ENCODE measurements at regions not wholly inside any gene's neighbourhood (a gene's known extent, or its start where the extent isn't known, plus 50 kb on each side); places are given as distances from the start of the nearest gene placed in this dataset.

GRCh38 chr1:3978196-3978989 is 78.3 kb upstream of the C1orf174 start:
- H3K9me3 ChIP-seq = no peaks in the 10 kb centered on the region
- intact Hi-C loops (cut with DNase I; ENCODE audit: low total_unique reads) = no loop called here
- no peaks in the 10 kb centered on the region for H3K36me3 ChIP-seq
- no peak for TF ChIP-seq CTCF (IDR thresholded peaks at IDR 0.05)
- TF ChIP-seq POLR2A (IDR thresholded peaks at IDR 0.05) = no peak
- H3K27ac ChIP-seq = no peak overlapping the region
- no peak overlapping the region for H3K4me3 ChIP-seq
- no peaks in the 10 kb centered on the region for H3K27me3 ChIP-seq
- DNase-seq = no peak
- H3K4me1 ChIP-seq = no peaks in the 10 kb centered on the region

- H3K4me1 ChIP-seq = no peaks in the 10 kb centered on the region
Measured at GRCh38 chr1:3978990-3979325, 78.9 kb upstream of the C1orf174 start.

GRCh38 chr1:3981261-3981660 is 81.2 kb upstream of the C1orf174 start:
- H3K27me3 ChIP-seq = no peaks in the 10 kb centered on the region

More at GRCh38 chr1:3978990-3979325, 78.9 kb upstream of the C1orf174 start:
- H3K9me3 ChIP-seq = no peaks in the 10 kb centered on the region
- intact Hi-C loops (cut with DNase I; ENCODE audit: low total_unique reads) = no loop called here
- TF ChIP-seq POLR2A (IDR thresholded peaks at IDR 0.05) (no peak), CTCF (IDR thresholded peaks at IDR 0.05) (no peak)
- H3K36me3 ChIP-seq = no peaks in the 10 kb centered on the region
- H3K27me3 ChIP-seq = no peaks in the 10 kb centered on the region
- no peak overlapping the region for H3K4me3 ChIP-seq
- no peak overlapping the region for H3K27ac ChIP-seq
- DNase-seq = no peak

GRCh38 chr1:3981746-3982505 is 81.9 kb upstream of the C1orf174 start:
- Histone ChIP-seq H3K9me3 (no peaks in the 10 kb centered on the region), H3K4me1 (no peaks in the 10 kb centered on the region), H3K27me3 (no peaks in the 10 kb centered on the region), H3K4me3 (no peak overlapping the region), H3K27ac (no peak overlapping the region), H3K36me3 (no peaks in the 10 kb centered on the region)
- no peak for DNase-seq
- TF ChIP-seq CTCF (IDR thresholded peaks at IDR 0.05) = no peak
- no peak for TF ChIP-seq POLR2A (IDR thresholded peaks at IDR 0.05)
- intact Hi-C loops (cut with DNase I; ENCODE audit: low total_unique reads) = no loop called here

More at GRCh38 chr1:3981261-3981660, 81.2 kb upstream of the C1orf174 start:
- no peaks in the 10 kb centered on the region for H3K36me3 ChIP-seq
- no peaks in the 10 kb centered on the region for H3K4me1 ChIP-seq
- no peak overlapping the region for H3K27ac ChIP-seq
- no peak overlapping the region for H3K4me3 ChIP-seq
- TF ChIP-seq POLR2A (IDR thresholded peaks at IDR 0.05) (no peak), CTCF (IDR thresholded peaks at IDR 0.05) (no peak)
- H3K9me3 ChIP-seq = no peaks in the 10 kb centered on the region
- DNase-seq = no peak
- intact Hi-C loops (cut with DNase I; ENCODE audit: low total_unique reads) = no loop called here

- no peak for TF ChIP-seq POLR2A (IDR thresholded peaks at IDR 0.05)
- TF ChIP-seq CTCF (IDR thresholded peaks at IDR 0.05) = no peak
- Histone ChIP-seq H3K9me3 (no peaks in the 10 kb centered on the region), H3K4me1 (no peaks in the 10 kb centered on the region), H3K36me3 (no peaks in the 10 kb centered on the region), H3K27me3 (no peaks in the 10 kb centered on the region), H3K27ac (no peak overlapping the region), H3K4me3 (no peak overlapping the region)
- DNase-seq = no peak
- intact Hi-C loops (cut with DNase I; ENCODE audit: low total_unique reads) = no loop called here
Measured at GRCh38 chr1:3983181-3983580, 83.1 kb upstream of the C1orf174 start.
